GM18505 (cell line): ENCODE measurements at regions not wholly inside any gene's neighbourhood (a gene's known extent, or its start where the extent isn't known, plus 50 kb on each side); places are given as distances from the start of the nearest gene placed in this dataset.

ENCODE experiments used
- ATAC-seq: cut with Tn5 transposase; IDR thresholded peaks from one replicate; pipeline ENCODE4 v1.9.1; 2021; ENCODE audit not compliant: unreplicated experiment
- POLR2A ChIP-seq: IDR thresholded peaks from 4 replicates; pipeline ENCODE4 v1.6.1; 2011; ENCODE audit warnings: borderline replicate concordance; ENCODE audit not compliant: insufficient read depth, insufficient read length; ENCODE audit errors: extremely low read depth

GRCh38 chr2:62374301-62375112 lies 131.5 kb downstream of the TMEM17 start:
- TF ChIP-seq POLR2A: no peak
- no peak for ATAC-seq

GRCh38 chr2:62372824-62373223 lies 133.2 kb downstream of the TMEM17 start:
- ATAC-seq: no peak
- no peak for TF ChIP-seq POLR2A

GRCh38 chr2:62370321-62371250 lies 135.4 kb downstream of the TMEM17 start:
- TF ChIP-seq POLR2A: no peak
- no peak for ATAC-seq

DNA sequence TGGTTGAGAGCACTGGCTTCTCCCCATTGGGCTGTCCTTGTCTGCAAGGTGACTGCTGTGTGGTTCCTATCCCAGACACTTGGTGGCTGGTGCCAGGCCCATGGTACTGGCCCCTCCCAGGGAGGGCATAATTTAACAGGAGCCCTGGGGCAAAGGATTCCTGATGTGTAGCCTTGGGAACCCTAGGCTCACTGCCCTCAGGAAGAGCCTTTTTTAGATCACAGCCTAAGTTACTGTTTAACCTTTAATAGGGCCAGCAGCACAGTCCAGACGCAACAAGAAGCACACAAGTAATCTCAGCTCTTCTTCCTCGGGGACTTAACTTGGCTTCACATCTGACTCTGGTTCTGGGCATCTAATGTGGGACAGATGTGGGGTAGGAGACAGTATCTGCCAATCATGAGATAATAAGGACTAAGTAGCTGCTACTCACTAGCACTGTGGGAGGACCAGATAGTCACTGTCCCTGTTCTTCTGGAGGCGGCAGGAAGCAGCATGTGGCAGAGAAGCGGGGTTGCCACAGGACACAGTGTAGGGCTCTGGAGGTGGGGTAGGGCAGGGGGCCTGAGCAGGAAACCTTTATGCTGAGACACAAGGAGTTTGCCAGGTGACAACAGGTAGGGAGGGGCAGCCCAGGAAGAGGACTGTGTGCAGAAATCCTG lies 136.3 kb downstream of the TMEM17 start:
- ATAC-seq: no peak
- no peak for TF ChIP-seq POLR2A

GRCh38 chr2:62364791-62365528 lies 141.0 kb downstream of the TMEM17 start:
- TF ChIP-seq POLR2A: no peak
- ATAC-seq: no peak

GRCh38 chr2:62363166-62363565 lies 142.8 kb downstream of the TMEM17 start:
- ATAC-seq: peak; percentile 77
- TF ChIP-seq POLR2A: no peak

GRCh38 chr2:62362561-62362960 lies 143.4 kb downstream of the TMEM17 start:
- TF ChIP-seq POLR2A: peak; percentile 32
- ATAC-seq: no peak

- no peak for ATAC-seq
Measured at GRCh38 chr2:62361964-62362363, 144.0 kb downstream of the TMEM17 start.

DNA sequence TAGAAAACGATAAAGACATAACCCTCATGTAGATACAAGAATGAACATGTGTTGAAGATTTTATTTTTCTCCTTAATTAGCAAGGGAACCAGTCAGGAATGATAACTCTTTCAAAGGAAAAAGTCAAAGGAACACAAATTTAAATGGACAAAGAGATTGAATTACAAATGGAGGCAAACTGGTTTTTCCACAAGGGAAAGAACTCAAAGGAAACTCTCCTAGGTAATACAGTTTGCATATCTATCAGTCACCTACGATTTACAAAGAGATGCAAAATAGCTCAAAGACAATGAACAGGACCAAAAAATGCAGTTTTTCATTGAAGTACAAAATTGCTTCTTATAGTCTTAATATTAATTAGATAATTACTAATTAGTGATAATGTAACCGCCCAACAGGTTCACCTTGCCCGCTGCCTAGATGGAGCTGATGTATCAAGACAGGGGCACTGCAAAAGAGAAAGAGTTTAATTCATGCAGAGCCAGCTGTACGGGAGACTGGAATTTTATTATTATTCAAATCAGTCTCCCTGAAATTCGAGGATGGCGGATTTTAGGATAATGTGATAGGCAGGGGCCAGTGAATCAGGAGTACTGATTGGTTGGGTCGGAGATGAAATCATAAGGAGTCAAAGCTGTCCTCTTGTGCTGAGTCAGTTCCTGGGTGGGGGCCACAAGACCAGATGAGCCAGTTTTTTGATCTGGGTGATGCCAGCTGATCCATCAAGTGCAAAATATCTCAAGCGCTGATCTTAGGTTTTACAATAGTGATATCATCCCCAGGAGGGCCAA lies 151.0 kb downstream of the TMEM17 start:
- no peak for ATAC-seq
- TF ChIP-seq POLR2A: no peak

More at GRCh38 chr2:62361964-62362363, 144.0 kb downstream of the TMEM17 start:
- TF ChIP-seq POLR2A: no peak

DNA sequence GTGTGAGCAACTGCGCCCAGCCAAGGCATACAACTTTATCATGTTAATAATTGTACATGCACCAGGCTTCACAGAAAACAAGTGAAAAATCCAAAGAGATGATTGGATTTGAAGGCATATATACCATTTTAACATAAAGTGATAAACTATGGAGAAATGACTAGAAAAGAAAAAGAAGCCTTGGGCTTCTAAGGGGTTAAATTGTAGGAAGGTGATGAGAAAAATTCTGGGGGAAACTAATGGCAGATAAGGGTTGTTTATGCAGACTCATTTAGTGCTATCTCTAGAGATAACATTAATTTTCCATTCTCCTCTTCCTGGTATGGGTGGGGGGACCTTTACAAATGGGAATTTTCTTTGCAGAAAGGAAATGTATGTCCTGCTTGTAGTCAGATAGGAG lies 154.0 kb downstream of the TMEM17 start:
- TF ChIP-seq POLR2A: no peak
- ATAC-seq: no peak

DNA sequence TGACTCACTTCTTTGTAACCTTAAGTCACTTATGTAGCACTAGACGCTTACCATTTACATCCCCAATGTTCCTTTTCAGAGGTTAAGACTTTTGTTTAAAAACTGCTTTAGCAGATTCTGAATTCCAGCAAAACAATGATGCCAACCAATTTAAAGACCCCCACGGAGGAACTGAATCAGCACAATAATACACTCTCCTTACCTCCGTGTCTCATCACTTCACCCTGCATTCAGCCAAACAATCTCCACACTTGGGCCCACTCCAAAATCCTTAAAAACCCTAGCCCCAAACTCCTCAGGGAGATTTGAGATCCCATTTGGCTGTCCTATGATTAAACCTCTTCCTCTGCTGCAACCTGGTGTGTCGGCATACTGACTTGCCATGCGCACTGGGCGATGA lies 153.9 kb downstream of the B3GNT2 start:
- TF ChIP-seq POLR2A: no peak
- ATAC-seq: no peak

DNA sequence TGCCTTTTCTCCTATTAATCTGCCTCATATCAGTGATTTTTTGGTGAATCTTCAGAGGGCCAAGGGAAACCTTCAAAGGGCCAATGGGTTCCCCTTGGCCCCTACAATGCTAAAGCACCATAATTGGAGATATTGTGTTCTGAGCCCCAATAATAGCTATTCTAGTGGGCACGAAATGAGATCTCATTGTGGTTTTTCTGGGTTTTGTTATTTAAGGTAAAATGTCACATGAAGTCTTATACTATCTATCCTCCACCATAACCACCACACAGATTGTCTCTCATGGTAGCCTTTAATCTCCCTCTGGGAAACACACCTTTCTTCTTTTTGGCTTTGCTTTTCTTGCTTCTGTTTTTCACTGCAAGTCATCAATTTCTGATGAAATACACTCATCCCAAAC lies 152.8 kb downstream of the B3GNT2 start:
- ATAC-seq: no peak
- TF ChIP-seq POLR2A: no peak
